ENCODE measurements at regions not wholly inside any gene's neighbourhood (a gene's known extent, or its start where the extent isn't known, plus 50 kb on each side); places are given as distances from the start of the nearest gene placed in this dataset.

GRCh38 chr3:84820126-84820525 lies 138.7 kb upstream of the CADM2 start:
- TF ChIP-seq POLR2A (IDR thresholded peaks at IDR 0.05) (no peak), EP300 (IDR thresholded peaks at IDR 0.05) (no peak), CTCF (IDR thresholded peaks at IDR 0.05) (no peak)
- H3K4me1 ChIP-seq (ENCODE audit: insufficient read depth) = no peaks in the 10 kb centered on the region
- H3K9me3 ChIP-seq = no peaks in the 10 kb centered on the region
- no peak overlapping the region for H3K4me3 ChIP-seq
- H3K27ac ChIP-seq = no peak overlapping the region
- no peaks in the 10 kb centered on the region for H3K36me3 ChIP-seq
- intact Hi-C loops (cut with DNase I) = no loop called here
- 12 to 19% (median 17%) methylated on average over 2 of the region's 2 CpGs for WGBS, 3 donors
- DNase-seq = no peak
- H3K27me3 ChIP-seq = no peaks in the 10 kb centered on the region

GRCh38 chr3:84820906-84821305 lies 137.9 kb upstream of the CADM2 start:
- intact Hi-C loops (cut with DNase I) = no loop called here

DNA sequence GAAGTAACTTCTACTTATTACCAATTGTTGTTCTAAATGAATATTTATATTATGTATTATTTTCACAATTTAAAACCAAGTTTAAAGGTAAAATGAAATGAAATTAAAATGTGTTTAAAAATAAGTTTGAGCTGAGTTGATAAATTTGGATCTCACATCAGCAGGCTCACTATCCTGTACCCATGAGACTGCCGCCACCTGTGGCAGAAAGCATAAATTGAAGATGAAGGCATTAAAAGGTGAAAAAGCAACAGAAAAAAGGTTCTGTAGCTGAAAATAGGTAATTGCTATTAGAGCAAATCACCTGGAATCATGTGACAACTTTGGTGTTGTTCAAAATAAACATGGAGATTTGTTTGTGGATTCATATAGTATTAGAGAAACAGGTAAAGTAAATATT lies 133.0 kb upstream of the CADM2 start:
- 79 to 94% (median 87%) methylated on average over 1 of the region's 1 CpG for WGBS, 3 donors
- Histone ChIP-seq H3K27me3 (no peaks in the 10 kb centered on the region), H3K36me3 (no peaks in the 10 kb centered on the region), H3K27ac (no peak overlapping the region), H3K9me3 (no peaks in the 10 kb centered on the region), H3K4me1 (ENCODE audit: insufficient read depth) (no peaks in the 10 kb centered on the region), H3K4me3 (no peak overlapping the region)
- DNase-seq = no peak
- TF ChIP-seq EP300 (IDR thresholded peaks at IDR 0.05) (no peak), POLR2A (IDR thresholded peaks at IDR 0.05) (no peak), CTCF (IDR thresholded peaks at IDR 0.05) (no peak)
- intact Hi-C loops (cut with DNase I) = no loop called here

More at GRCh38 chr3:84820906-84821305, 137.9 kb upstream of the CADM2 start:
- Histone ChIP-seq H3K27ac (no peak overlapping the region), H3K4me3 (no peak overlapping the region), H3K36me3 (no peaks in the 10 kb centered on the region), H3K27me3 (no peaks in the 10 kb centered on the region), H3K4me1 (ENCODE audit: insufficient read depth) (no peaks in the 10 kb centered on the region), H3K9me3 (no peaks in the 10 kb centered on the region)
- DNase-seq = no peak
- TF ChIP-seq POLR2A (IDR thresholded peaks at IDR 0.05) (no peak), CTCF (IDR thresholded peaks at IDR 0.05) (no peak), EP300 (IDR thresholded peaks at IDR 0.05) (no peak)

- TF ChIP-seq CTCF (IDR thresholded peaks at IDR 0.05) = no peak
- TF ChIP-seq POLR2A (IDR thresholded peaks at IDR 0.05) = no peak
- TF ChIP-seq EP300 (IDR thresholded peaks at IDR 0.05) = no peak
- H3K36me3 ChIP-seq = no peaks in the 10 kb centered on the region
- no peaks in the 10 kb centered on the region for H3K9me3 ChIP-seq
- H3K27ac ChIP-seq = no peak overlapping the region
- no peak for DNase-seq
- H3K27me3 ChIP-seq = no peaks in the 10 kb centered on the region
- H3K4me1 ChIP-seq (ENCODE audit: insufficient read depth) = no peaks in the 10 kb centered on the region
- intact Hi-C loops (cut with DNase I) = no loop called here
- WGBS, 3 donors = 81 to 87% (median 82%) methylated on average over 2 of the region's 2 CpGs
- H3K4me3 ChIP-seq = no peak overlapping the region
Observed at GRCh38 chr3:84830476-84830875, 128.3 kb upstream of the CADM2 start.

GRCh38 chr3:84835366-84835765 lies 123.4 kb upstream of the CADM2 start:
- Histone ChIP-seq H3K4me1 (ENCODE audit: insufficient read depth) (no peaks in the 10 kb centered on the region), H3K4me3 (no peak overlapping the region), H3K27ac (no peak overlapping the region), H3K27me3 (no peaks in the 10 kb centered on the region), H3K36me3 (no peaks in the 10 kb centered on the region), H3K9me3 (no peaks in the 10 kb centered on the region)
- intact Hi-C loops (cut with DNase I) = no loop called here
- no peak for DNase-seq
- no peak for TF ChIP-seq POLR2A (IDR thresholded peaks at IDR 0.05)
- TF ChIP-seq CTCF (IDR thresholded peaks at IDR 0.05) = no peak
- TF ChIP-seq EP300 (IDR thresholded peaks at IDR 0.05) = no peak
- WGBS, 3 donors = 76 to 82% (median 82%) methylated on average over 2 of the region's 2 CpGs
